SJCRH30 (cell line): ENCODE measurements at regions not wholly inside any gene's neighbourhood (a gene's known extent, or its start where the extent isn't known, plus 50 kb on each side); places are given as distances from the start of the nearest gene placed in this dataset.
"Not testable (repeated sequence)": the region's sequence is repeated elsewhere in the genome, so short reads cannot be mapped to it uniquely, and the experiment has no call there.

Experiments used
- DNase-seq, 2 experiments: peaks; one replicate each; pipeline ENCODE4 v3.0.0-alpha.2; 2015 to 2020
- H3K27ac ChIP-seq: fragments of 250-450 bp; sonication (Bioruptor Pico); 2 replicates; pipeline ENCODE4 v1.5.1; 2020; ENCODE audit warnings: mild to moderate bottlenecking, moderate library complexity
- H3K27me3 ChIP-seq: fragments of 250-450 bp; sonication (Bioruptor Pico); 2 replicates; pipeline ENCODE4 v1.5.1; 2020; ENCODE audit warnings: mild to moderate bottlenecking, moderate library complexity
- H3K36me3 ChIP-seq: fragments of 250-450 bp; sonication (Bioruptor Pico); 2 replicates; pipeline ENCODE4 v1.5.1; 2020; ENCODE audit warnings: mild to moderate bottlenecking, moderate library complexity
- H3K4me1 ChIP-seq: fragments of 250-450 bp; sonication (Bioruptor Pico); 2 replicates; pipeline ENCODE4 v1.5.1; 2020; ENCODE audit warnings: mild to moderate bottlenecking, moderate library complexity
- H3K4me3 ChIP-seq: fragments of 250-450 bp; sonication (Bioruptor Pico); 2 replicates; pipeline ENCODE4 v1.5.1; 2020; ENCODE audit warnings: mild to moderate bottlenecking, moderate library complexity
- H3K9me3 ChIP-seq: fragments of 250-450 bp; sonication (Bioruptor Pico); replicated peaks from 2 replicates; pipeline ENCODE4 v1.5.1; 2020; ENCODE audit warnings: mild to moderate bottlenecking, moderate library complexity

DNA sequence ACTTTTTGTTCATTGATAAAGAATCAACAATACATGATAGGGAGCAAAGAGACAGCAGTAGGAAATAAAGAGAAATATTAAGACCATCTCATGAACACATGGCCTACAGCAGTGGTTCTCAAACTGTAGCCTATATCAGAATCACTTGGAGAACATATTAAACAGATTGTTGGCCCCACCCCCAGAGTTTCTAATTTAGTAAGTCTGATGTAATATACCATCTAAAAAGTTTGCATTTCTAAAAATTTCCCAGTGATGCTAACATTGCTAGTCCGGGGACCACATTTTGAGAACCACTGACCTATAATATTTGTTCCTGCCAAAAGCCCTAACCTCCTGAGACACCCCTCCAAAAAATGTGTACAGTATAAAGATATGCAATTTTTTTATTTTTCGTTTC is 306.2 kb upstream of the NREP start:
- H3K9me3 ChIP-seq = no peaks in the 10 kb centered on the region
- no peak for DNase-seq
- no peaks in the 10 kb centered on the region for H3K36me3 ChIP-seq
- H3K4me3 ChIP-seq = no peak overlapping the region
- no peak overlapping the region for H3K27ac ChIP-seq
- H3K27me3 ChIP-seq = no peaks in the 10 kb centered on the region
- no peaks in the 10 kb centered on the region for H3K4me1 ChIP-seq

DNA sequence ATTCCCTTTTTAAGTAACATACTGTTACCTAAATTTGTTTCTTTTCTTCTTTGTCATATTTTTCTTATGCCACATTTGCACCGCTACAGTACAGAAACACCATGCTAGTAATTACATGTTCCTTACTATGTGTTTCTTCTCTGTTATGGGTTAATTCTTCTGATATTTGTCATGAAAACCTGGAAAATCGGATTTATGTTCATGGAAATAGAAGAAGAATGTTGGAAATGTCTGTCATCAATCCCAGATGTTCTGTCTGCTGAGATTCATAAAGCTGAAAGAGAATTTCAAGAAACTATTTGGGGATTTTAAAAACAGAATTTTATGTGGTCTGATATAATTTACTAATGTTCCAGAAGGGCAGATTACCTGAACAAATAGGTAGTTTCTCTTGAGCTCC is 305.2 kb upstream of the NREP start:
- Histone ChIP-seq H3K27me3 (no peaks in the 10 kb centered on the region), H3K27ac (no peak overlapping the region), H3K36me3 (no peaks in the 10 kb centered on the region), H3K4me1 (no peaks in the 10 kb centered on the region), H3K4me3 (no peak overlapping the region), H3K9me3 (no peaks in the 10 kb centered on the region)
- no peak for DNase-seq

DNA sequence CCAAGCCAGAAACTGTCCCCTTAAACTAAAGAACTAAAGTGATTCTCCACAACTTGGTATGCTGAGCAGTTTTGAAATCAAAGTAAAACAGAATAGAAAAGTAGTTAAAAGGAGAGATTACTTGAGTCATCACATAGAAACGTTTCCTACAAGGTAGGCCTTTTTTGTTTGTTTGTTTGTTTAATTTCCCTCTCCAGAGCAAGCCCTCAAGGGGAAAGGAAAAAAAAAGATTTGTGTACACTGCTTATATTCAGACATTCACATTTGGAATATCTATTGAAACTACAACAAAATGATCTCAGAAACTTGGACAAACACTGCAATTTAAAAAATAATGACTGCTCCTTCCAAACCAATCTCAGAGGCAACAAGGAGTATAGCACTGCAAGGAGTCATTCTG is 304.7 kb upstream of the NREP start:
- Histone ChIP-seq H3K36me3 (no peaks in the 10 kb centered on the region), H3K4me1 (no peaks in the 10 kb centered on the region), H3K4me3 (no peak overlapping the region), H3K27me3 (no peaks in the 10 kb centered on the region), H3K9me3 (no peaks in the 10 kb centered on the region), H3K27ac (no peak overlapping the region)
- DNase-seq = no peak

DNA sequence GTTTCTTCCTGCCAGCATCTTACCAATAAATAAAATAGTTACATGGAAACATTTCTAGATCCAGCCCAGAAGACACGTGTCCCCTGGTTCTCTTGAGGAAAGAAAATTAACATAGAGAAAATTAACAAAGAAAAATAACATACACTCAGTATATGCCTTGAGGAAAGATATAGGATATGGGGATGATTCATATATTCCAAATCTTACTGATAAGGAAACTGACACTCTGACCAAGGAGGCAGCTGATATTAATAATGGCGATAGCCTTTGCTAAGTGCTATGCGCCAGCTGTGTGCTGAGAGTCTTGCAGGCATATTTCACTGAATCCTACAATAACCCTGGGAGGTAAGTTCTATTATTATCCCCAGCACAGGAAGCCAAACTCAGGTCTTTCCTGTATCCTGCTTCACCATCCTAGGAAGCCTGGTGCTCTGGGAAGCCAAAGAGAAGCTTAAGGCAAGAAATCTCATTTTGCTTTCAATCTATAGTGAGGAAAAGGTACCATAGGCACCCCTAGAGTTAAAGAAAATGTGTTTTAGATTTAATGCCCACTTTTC is 302.7 kb upstream of the NREP start:
- H3K27me3 ChIP-seq = no peaks in the 10 kb centered on the region
- H3K4me3 ChIP-seq = no peak overlapping the region
- H3K36me3 ChIP-seq = no peaks in the 10 kb centered on the region
- H3K9me3 ChIP-seq = no peaks in the 10 kb centered on the region
- H3K27ac ChIP-seq = no peak overlapping the region
- H3K4me1 ChIP-seq = no peaks in the 10 kb centered on the region
- DNase-seq = no peak

DNA sequence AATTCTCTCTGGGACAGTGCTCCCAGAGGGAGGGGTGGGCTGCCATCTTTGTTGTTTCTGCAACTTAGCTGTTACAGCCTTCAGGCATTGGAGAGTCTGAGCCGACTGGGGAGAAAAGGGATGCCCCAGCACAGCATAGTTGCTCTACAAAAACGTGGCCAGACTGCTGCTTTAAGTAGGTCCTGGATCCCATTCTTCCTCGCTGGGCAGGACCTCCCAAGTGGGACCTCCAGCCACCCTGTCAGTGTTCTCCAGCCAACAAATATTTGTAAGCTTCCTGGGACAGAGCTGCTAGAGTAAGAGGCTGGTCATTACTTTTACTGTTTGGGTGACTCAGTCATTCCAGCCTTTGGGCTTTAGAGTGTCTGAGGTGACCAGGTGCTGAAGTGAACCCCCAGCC is 292.7 kb upstream of the NREP start:
- H3K4me3 ChIP-seq = no peak overlapping the region
- no peak for DNase-seq
- H3K27me3 ChIP-seq = no peaks in the 10 kb centered on the region
- no peak overlapping the region for H3K27ac ChIP-seq
- H3K36me3 ChIP-seq = no peaks in the 10 kb centered on the region
- H3K9me3 ChIP-seq = no peaks in the 10 kb centered on the region
- no peaks in the 10 kb centered on the region for H3K4me1 ChIP-seq

DNA sequence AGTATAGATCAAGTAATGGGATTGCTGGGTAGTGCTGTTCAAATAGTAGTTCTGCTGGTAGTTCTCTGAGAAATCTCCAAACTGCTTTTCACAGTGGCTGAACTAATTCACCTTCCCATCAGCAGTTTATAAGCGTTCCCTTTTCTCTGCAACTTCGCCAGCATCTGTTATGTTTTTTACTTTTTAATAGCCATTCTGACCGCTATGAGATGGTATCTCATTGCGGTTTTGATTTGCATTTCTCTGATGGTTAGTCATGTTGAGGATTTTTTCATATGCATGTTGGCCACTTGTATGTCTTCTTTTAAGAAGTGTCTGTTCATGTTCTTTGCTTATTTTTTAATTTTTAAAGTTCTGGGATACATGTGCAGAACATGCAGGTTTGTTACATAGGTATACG is 279.2 kb upstream of the NREP start:
- Histone ChIP-seq H3K4me1 (no peaks in the 10 kb centered on the region), H3K4me3 (no peak overlapping the region), H3K36me3 (no peaks in the 10 kb centered on the region), H3K27me3 (no peaks in the 10 kb centered on the region), H3K27ac (no peak overlapping the region), H3K9me3 (no peaks in the 10 kb centered on the region)
- no peak for DNase-seq

DNA sequence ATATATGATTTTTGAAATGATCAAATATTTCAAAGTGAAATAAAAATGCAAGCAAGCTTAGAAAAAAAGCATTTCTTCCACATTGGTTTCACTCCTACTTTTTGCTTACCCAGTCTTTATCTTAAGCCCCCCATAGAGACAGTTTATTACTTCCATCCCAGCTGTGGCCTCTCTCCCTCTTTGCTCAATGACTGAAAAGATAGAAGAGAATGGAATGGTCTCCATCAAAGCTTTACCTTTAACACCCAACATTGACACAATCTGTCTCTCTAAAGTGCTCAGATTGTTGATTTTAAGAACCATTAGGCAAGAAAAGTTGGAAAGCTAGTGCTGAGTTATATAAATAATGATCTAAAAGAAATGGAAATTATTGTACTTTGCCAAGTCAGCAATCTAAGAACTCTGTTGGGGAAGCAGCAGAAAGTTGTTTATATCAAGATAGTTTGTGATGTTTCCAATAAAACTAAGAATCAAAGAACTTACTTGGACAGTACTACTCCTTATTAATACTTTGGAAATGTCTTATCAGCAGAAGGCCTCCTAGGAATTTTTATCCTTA is 277.5 kb upstream of the NREP start:
- Histone ChIP-seq H3K4me3 (no peak overlapping the region), H3K27me3 (no peaks in the 10 kb centered on the region), H3K4me1 (no peaks in the 10 kb centered on the region), H3K36me3 (no peaks in the 10 kb centered on the region), H3K27ac (no peak overlapping the region), H3K9me3 (no peaks in the 10 kb centered on the region)
- no peak for DNase-seq

DNA sequence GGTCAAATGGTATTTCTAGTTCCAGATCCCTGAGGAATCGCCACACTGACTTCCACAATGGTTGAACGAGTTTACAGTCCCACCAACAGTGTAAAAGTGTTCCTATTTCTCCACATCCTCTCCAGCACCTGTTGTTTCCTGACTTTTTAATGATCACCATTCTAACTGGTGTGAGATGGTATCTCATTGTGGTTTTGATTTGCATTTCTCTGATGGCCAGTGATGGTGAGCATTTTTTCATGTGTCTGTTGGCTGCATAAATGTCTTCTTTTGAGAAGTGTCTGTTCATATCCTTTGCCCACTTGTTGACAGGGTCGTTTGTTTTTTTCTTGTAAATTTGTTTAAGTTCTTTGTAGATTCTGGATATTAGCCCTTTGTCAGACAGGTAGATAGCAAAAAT is 269.9 kb upstream of the NREP start:
- H3K36me3 ChIP-seq, H3K4me3 ChIP-seq, H3K9me3 ChIP-seq, H3K27me3 ChIP-seq, H3K4me1 ChIP-seq, DNase-seq, H3K27ac ChIP-seq: not testable (repeated sequence)

DNA sequence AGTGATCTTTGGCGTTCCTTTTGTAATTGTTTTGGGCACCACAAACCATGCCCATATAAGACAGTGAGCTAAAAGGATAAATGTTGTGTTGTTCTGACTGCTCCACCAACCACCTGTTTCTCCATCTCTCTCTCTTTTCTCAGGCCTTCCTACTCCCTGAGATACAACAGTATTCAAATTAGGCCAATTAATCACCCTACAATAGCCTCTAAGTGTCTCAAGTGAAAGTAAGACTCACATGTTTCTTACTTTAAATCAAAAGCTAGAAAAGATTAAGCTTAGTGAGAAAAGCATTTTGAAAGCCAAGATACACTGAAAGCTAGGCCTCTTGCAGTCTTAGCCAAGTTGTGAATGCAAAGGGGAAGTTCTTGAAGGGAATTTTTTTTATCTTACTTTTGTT is 268.8 kb upstream of the NREP start:
- no peaks in the 10 kb centered on the region for H3K36me3 ChIP-seq
- H3K4me3 ChIP-seq = no peak overlapping the region
- H3K27ac ChIP-seq = no peak overlapping the region
- DNase-seq = no peak
- H3K27me3 ChIP-seq = no peaks in the 10 kb centered on the region
- no peaks in the 10 kb centered on the region for H3K9me3 ChIP-seq
- no peaks in the 10 kb centered on the region for H3K4me1 ChIP-seq

DNA sequence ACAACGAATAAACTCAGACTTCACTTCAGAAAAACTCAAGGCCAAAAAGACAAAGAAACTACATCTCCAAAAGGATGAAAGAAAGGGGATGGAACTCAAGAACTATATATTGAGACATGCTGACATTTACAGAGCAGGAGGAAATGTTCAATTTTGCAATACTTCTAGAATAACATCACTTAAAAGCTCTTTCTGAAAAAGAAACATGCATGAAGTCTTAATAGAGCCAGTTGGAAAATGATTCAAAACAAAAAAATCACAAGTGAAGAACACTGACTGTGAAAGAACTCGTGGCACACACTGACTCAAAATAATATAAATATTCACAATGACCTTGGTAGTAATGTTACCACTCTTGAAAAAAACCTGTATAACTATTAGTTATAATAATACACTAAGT is 267.8 kb upstream of the NREP start:
- Histone ChIP-seq H3K4me3 (no peak overlapping the region), H3K27ac (no peak overlapping the region), H3K27me3 (no peaks in the 10 kb centered on the region), H3K9me3 (no peaks in the 10 kb centered on the region), H3K4me1 (no peaks in the 10 kb centered on the region), H3K36me3 (no peaks in the 10 kb centered on the region)
- no peak for DNase-seq

DNA sequence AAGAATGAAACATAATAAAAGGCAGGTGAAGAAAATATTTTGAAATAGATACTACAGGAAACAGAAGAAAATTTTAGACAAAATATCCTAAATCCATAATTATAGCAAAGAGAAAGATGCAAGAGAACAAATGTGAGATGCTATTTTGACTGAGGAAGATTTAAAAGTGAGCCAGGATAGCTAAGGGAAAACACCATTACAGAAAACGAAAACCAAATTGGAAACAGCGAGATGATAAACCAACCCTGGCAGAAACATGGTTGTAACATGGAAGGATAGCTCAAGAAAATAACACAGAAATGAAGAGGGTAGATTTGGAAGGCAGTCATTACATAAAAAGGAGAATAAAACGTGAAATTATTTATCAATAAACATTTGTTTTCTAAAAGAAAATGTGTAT is 267.2 kb upstream of the NREP start:
- H3K4me3 ChIP-seq = no peak overlapping the region
- no peak overlapping the region for H3K27ac ChIP-seq
- H3K9me3 ChIP-seq = no peaks in the 10 kb centered on the region
- H3K4me1 ChIP-seq = peaks cover 3% of the 10 kb centered on the region; the same call in 1 of the 2 replicates
- no peaks in the 10 kb centered on the region for H3K36me3 ChIP-seq
- DNase-seq = no peak
- no peaks in the 10 kb centered on the region for H3K27me3 ChIP-seq

DNA sequence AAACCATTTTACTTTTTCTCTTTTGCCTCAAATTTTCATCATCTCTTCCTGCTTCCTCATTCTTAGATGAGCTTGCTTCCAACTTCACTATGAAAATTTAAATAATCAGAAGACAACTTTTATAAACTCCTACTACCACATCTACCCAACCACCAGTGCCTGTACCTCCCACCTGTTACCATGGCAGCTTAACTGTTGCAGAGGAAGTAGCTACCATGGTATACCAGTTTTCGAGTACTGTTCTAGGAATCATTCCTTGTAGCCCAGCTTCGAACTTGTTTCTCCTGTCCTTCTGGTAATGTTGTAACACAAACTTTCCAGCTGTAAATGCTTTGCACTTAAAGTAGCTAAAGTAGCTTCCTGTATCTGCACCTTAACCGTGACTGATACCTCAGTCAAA is 266.8 kb upstream of the NREP start:
- Histone ChIP-seq H3K9me3 (no peaks in the 10 kb centered on the region), H3K4me1 (peaks cover 3% of the 10 kb centered on the region; the same call in 1 of the 2 replicates), H3K27me3 (no peaks in the 10 kb centered on the region), H3K36me3 (no peaks in the 10 kb centered on the region), H3K27ac (no peak overlapping the region), H3K4me3 (no peak overlapping the region)
- DNase-seq = no peak

DNA sequence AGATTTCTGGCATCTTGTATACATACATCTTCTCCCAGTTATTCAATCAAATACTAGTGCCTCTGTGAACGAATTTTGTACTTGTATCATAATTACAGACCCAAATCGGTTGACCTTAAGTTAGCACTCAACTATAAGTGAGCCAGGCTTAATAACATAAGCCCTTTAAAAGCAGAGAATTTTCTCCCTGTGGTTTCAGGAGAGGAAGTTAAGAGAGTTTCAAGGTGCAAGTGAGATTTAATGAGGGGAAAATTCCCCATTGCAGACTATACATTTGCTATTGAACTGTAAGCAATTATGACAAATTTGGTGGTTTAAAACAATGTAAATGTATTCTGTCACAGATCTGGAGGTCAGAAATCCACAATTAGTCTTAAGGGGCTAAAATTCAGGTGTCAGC is 261.9 kb upstream of the NREP start:
- H3K27me3 ChIP-seq = no peaks in the 10 kb centered on the region
- H3K27ac ChIP-seq = no peak overlapping the region
- no peaks in the 10 kb centered on the region for H3K9me3 ChIP-seq
- H3K4me1 ChIP-seq = peaks cover 3% of the 10 kb centered on the region; the same call in 1 of the 2 replicates
- no peak for DNase-seq
- no peak overlapping the region for H3K4me3 ChIP-seq
- H3K36me3 ChIP-seq = no peaks in the 10 kb centered on the region

DNA sequence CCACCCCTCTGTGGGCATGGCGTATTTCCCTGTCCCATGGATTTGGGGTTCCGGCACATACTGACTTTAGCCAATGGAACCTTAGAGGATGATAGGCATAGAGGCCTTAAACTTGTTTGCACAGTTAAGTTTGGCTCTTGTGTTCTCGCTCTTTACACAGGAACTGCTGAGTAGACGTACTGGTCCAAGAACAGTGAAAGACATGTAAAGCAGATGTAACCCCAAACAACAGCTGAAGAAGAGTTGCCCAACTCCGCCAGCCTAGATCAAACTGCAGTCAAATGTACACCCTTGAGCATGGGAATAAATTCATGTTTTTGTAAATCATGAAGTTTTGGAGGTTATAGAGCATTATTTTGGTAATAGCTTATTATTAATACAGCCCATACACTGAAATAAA is 260.0 kb upstream of the NREP start:
- Histone ChIP-seq H3K4me1 (peaks cover 3% of the 10 kb centered on the region; the same call in 1 of the 2 replicates), H3K27ac (no peak overlapping the region), H3K4me3 (no peak overlapping the region), H3K36me3 (no peaks in the 10 kb centered on the region), H3K27me3 (no peaks in the 10 kb centered on the region), H3K9me3 (no peaks in the 10 kb centered on the region)
- DNase-seq = no peak

DNA sequence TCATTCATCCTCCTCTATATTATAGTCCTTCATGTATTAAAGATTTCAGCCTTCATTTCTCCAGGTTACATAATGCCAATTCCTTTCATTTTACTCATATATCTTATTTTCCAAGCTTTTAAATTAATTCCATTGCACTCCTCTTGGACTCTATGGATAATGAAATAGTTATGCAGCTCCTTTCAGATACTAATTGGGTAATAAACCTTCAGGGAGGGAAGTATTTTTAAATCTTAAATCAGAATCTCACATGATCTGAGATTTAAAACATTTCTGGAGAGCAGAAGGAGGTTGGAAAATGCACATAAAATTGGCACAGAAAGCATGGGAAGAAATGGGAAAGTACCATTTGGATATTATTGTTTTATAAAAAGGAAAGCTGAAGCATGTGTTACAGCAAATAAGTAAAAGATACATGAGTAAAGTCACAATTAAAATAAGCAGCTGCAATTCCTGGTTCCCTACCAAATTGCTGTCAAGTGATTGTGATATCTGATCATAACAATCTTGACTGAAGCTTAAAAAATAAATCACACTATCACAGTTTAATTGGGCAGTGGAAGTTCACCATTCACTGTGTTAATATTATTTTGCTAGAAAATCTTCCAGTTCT is 257.9 kb upstream of the NREP start:
- peaks cover 3% of the 10 kb centered on the region; the same call in 1 of the 2 replicates for H3K4me1 ChIP-seq
- no peak overlapping the region for H3K27ac ChIP-seq
- DNase-seq = no peak
- H3K36me3 ChIP-seq = no peaks in the 10 kb centered on the region
- H3K27me3 ChIP-seq = no peaks in the 10 kb centered on the region
- no peaks in the 10 kb centered on the region for H3K9me3 ChIP-seq
- H3K4me3 ChIP-seq = no peak overlapping the region

DNA sequence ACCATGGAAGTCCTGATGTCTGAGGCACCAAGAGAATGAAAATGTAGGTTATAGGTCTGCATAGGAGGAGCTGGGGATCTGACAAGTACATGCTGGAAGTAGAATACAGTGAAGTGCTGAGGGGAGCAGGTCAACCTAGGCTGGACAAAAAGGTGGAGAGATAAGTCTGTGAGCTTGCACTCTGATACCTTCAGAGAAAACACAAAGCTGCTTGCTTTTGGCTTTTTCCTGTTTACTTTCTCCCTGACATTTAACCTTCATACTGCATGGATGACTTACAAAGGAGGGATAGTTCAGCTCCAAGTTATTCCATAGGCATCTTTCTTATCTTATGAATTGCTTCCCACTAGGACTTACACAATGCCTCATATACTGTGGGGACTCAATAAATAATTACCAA is 256.7 kb upstream of the NREP start:
- H3K9me3 ChIP-seq = no peaks in the 10 kb centered on the region
- H3K27me3 ChIP-seq = no peaks in the 10 kb centered on the region
- no peak overlapping the region for H3K4me3 ChIP-seq
- no peaks in the 10 kb centered on the region for H3K36me3 ChIP-seq
- no peak for DNase-seq
- H3K27ac ChIP-seq = no peak overlapping the region
- H3K4me1 ChIP-seq = no peaks in the 10 kb centered on the region
